GM23248 (cell line): ENCODE measurements at regions not wholly inside any gene's neighbourhood (a gene's known extent, or its start where the extent isn't known, plus 50 kb on each side); places are given as distances from the start of the nearest gene placed in this dataset.

Source experiments
- DNase-seq: peaks from one replicate; pipeline ENCODE4 v3.0.0-alpha.2; 2015
- H2AFZ ChIP-seq: fragments of 200-600 bp; sonication (generic); 2 replicates; pipeline ENCODE4 v1.6.1; 2016; ENCODE audit warnings: antibody characterized with exemption
- H3F3A ChIP-seq: fragments of 200-600 bp; sonication (generic); 2 replicates; pipeline ENCODE4 v1.6.1; 2016; ENCODE audit warnings: mild to moderate bottlenecking, antibody characterized with exemption, mixed run types; ENCODE audit not compliant: insufficient read depth
- H3K27ac ChIP-seq: fragments of 200-600 bp; sonication (generic); 2 replicates; pipeline ENCODE4 v1.5.1; 2016; ENCODE audit warnings: mild to moderate bottlenecking
- H3K27me3 ChIP-seq: fragments of 200-600 bp; sonication (generic); replicated peaks from 2 replicates; pipeline ENCODE4 v1.6.1; 2016; ENCODE audit warnings: mild to moderate bottlenecking; ENCODE audit not compliant: insufficient read depth
- H3K36me3 ChIP-seq: fragments of 200-600 bp; sonication (generic); 2 replicates; pipeline ENCODE4 v1.6.1; 2016; ENCODE audit warnings: low read depth, mild to moderate bottlenecking
- H3K4me1 ChIP-seq: fragments of 200-600 bp; sonication (generic); 2 replicates; pipeline ENCODE4 v1.6.1; 2016; ENCODE audit warnings: mild to moderate bottlenecking; ENCODE audit not compliant: insufficient read depth
- H3K4me2 ChIP-seq: fragments of 200-600 bp; sonication (generic); one replicate; pipeline ENCODE4 v1.6.1; 2016; ENCODE audit warnings: mild to moderate bottlenecking; ENCODE audit not compliant: unreplicated experiment
- H3K4me3 ChIP-seq: fragments of 200-600 bp; sonication (generic); 2 replicates; pipeline ENCODE4 v1.5.1; 2016; ENCODE audit warnings: mild to moderate bottlenecking
- H3K79me2 ChIP-seq: fragments of 200-600 bp; sonication (generic); 2 replicates; pipeline ENCODE4 v1.6.1; 2016; ENCODE audit warnings: mild to moderate bottlenecking; ENCODE audit not compliant: insufficient read depth
- H3K9ac ChIP-seq: fragments of 200-600 bp; sonication (generic); 2 replicates; pipeline ENCODE4 v1.6.1; 2016; ENCODE audit warnings: mild to moderate bottlenecking
- H3K9me2 ChIP-seq: fragments of 200-600 bp; sonication (generic); 2 replicates; pipeline ENCODE4 v1.6.1; 2016; ENCODE audit warnings: mixed run types, mild to moderate bottlenecking, moderate library complexity; ENCODE audit not compliant: insufficient read depth
- H3K9me3 ChIP-seq: fragments of 200-600 bp; sonication (generic); one replicate; pipeline ENCODE4 v1.6.1; 2017; ENCODE audit warnings: low read depth
- H4K20me1 ChIP-seq: fragments of 200-600 bp; sonication (generic); 2 replicates; pipeline ENCODE4 v1.6.0; 2016; ENCODE audit not compliant: insufficient read depth
- EZH2 ChIP-seq: fragments of 200-600 bp; sonication (generic); IDR thresholded peaks from 2 replicates; pipeline ENCODE4 v1.6.1; 2018; ENCODE audit warnings: antibody characterized with exemption, mild to moderate bottlenecking; ENCODE audit not compliant: insufficient read depth, poor library complexity, severe bottlenecking
- EZH2phosphoT487 ChIP-seq: fragments of 200-600 bp; sonication (generic); IDR thresholded peaks from 2 replicates; pipeline ENCODE4 v1.6.1; 2018; ENCODE audit warnings: antibody characterized with exemption, moderate library complexity, mild to moderate bottlenecking, low read depth; ENCODE audit not compliant: insufficient read depth
- WGBS, 2 experiments: methylation state at CpG; one replicate each; pipeline ENCODE4 v1.1.6; 2015 to 2017; ENCODE audit warnings: low lambda C conversion rate in 2 of 2, low coverage in 1 of 2; ENCODE audit errors: missing lambda C conversion rate in 2 of 2; 5-methylcytosine and 5-hydroxymethylcytosine counted together
- in situ Hi-C: fragments of 300-500 bp; cut with MboI; formaldehyde crosslinking; loops from 2 replicates; pipeline ENCODE4 v1.15.0; 2020

GRCh38 chr10:36383349-36383748 lies 741.3 kb upstream of the FZD8 start:
- H2AFZ ChIP-seq: no peak overlapping the region

GRCh38 chr10:36381748-36382147 lies 739.7 kb upstream of the FZD8 start:
- no peaks in the 10 kb centered on the region for H3F3A ChIP-seq
- H3K27me3 ChIP-seq: no peaks in the 10 kb centered on the region
- H3K9me2 ChIP-seq: no peaks in the 10 kb centered on the region
- H3K4me1 ChIP-seq: no peaks in the 10 kb centered on the region
- no peaks in the 10 kb centered on the region for H3K9me3 ChIP-seq
- H3K4me3 ChIP-seq: no peak overlapping the region
- no peak for TF ChIP-seq EZH2
- no peak for TF ChIP-seq EZH2phosphoT487
- H4K20me1 ChIP-seq: no peaks in the 10 kb centered on the region
- no peak overlapping the region for H3K4me2 ChIP-seq
- DNase-seq: no peak
- H3K79me2 ChIP-seq: no peaks in the 10 kb centered on the region
- in situ Hi-C loops: no loop called here
- H3K9ac ChIP-seq: no peak overlapping the region
- H2AFZ ChIP-seq: no peak overlapping the region
- 0% methylated on average over 1 of the region's 1 CpG for WGBS, 2 experiments
- H3K27ac ChIP-seq: no peak overlapping the region
- no peaks in the 10 kb centered on the region for H3K36me3 ChIP-seq

More at GRCh38 chr10:36383349-36383748, 741.3 kb upstream of the FZD8 start:
- H3K9me3 ChIP-seq: no peaks in the 10 kb centered on the region
- no peak overlapping the region for H3K9ac ChIP-seq
- no peak overlapping the region for H3K27ac ChIP-seq
- H3K36me3 ChIP-seq: no peaks in the 10 kb centered on the region
- DNase-seq: no peak
- no peaks in the 10 kb centered on the region for H3K27me3 ChIP-seq
- H3K4me2 ChIP-seq: no peak overlapping the region
- H3K4me1 ChIP-seq: no peaks in the 10 kb centered on the region
- TF ChIP-seq EZH2phosphoT487 (no peak), EZH2 (no peak)
- H3K4me3 ChIP-seq: no peak overlapping the region
- no peaks in the 10 kb centered on the region for H3K79me2 ChIP-seq
- H3F3A ChIP-seq: no peaks in the 10 kb centered on the region
- H4K20me1 ChIP-seq: no peaks in the 10 kb centered on the region
- in situ Hi-C loops: no loop called here
- WGBS, 2 experiments: 72 to 77% methylated on average over 3 of the region's 3 CpGs
- no peaks in the 10 kb centered on the region for H3K9me2 ChIP-seq

- no peaks in the 10 kb centered on the region for H3F3A ChIP-seq
- no peaks in the 10 kb centered on the region for H3K27me3 ChIP-seq
- H3K27ac ChIP-seq: no peak overlapping the region
- TF ChIP-seq EZH2 (no peak), EZH2phosphoT487 (no peak)
- WGBS, 2 experiments: 24 to 33% methylated on average over 2 of the region's 2 CpGs
- no peaks in the 10 kb centered on the region for H3K9me2 ChIP-seq
- H2AFZ ChIP-seq: no peak overlapping the region
- no peak for DNase-seq
- no peak overlapping the region for H3K4me3 ChIP-seq
- no peaks in the 10 kb centered on the region for H3K4me1 ChIP-seq
- in situ Hi-C loops: no loop called here
- H3K36me3 ChIP-seq: no peaks in the 10 kb centered on the region
- no peaks in the 10 kb centered on the region for H3K79me2 ChIP-seq
- H3K9me3 ChIP-seq: no peaks in the 10 kb centered on the region
- H3K9ac ChIP-seq: no peak overlapping the region
- H4K20me1 ChIP-seq: no peaks in the 10 kb centered on the region
- no peak overlapping the region for H3K4me2 ChIP-seq
These were observed 738.4 kb upstream of the FZD8 start for GRCh38 chr10:36380538-36380937.

- H3K27me3 ChIP-seq: no peaks in the 10 kb centered on the region
- TF ChIP-seq EZH2 (no peak), EZH2phosphoT487 (no peak)
- no peak overlapping the region for H3K4me3 ChIP-seq
- H3K4me2 ChIP-seq: no peak overlapping the region
- no peaks in the 10 kb centered on the region for H3K4me1 ChIP-seq
- no peaks in the 10 kb centered on the region for H3K9me2 ChIP-seq
- H3K36me3 ChIP-seq: no peaks in the 10 kb centered on the region
- WGBS, 2 experiments: 47 to 50% methylated on average over 2 to 3 of the region's 3 CpGs
- no peak overlapping the region for H3K27ac ChIP-seq
- H3K79me2 ChIP-seq: no peaks in the 10 kb centered on the region
- in situ Hi-C loops: no loop called here
- H3K9ac ChIP-seq: no peak overlapping the region
- no peaks in the 10 kb centered on the region for H4K20me1 ChIP-seq
- no peaks in the 10 kb centered on the region for H3F3A ChIP-seq
- H2AFZ ChIP-seq: no peak overlapping the region
- no peaks in the 10 kb centered on the region for H3K9me3 ChIP-seq
- DNase-seq: no peak
These were observed 733.0 kb upstream of the FZD8 start for GRCh38 chr10:36375107-36375506.

- Histone ChIP-seq H3K4me1 (no peaks in the 10 kb centered on the region), H3K27ac (no peak overlapping the region), H3K9me2 (no peaks in the 10 kb centered on the region), H3K9ac (no peak overlapping the region), H3K9me3 (no peaks in the 10 kb centered on the region), H3K4me3 (no peak overlapping the region), H3F3A (no peaks in the 10 kb centered on the region), H3K36me3 (no peaks in the 10 kb centered on the region), H2AFZ (no peak overlapping the region), H3K4me2 (no peak overlapping the region), H3K27me3 (no peaks in the 10 kb centered on the region), H4K20me1 (no peaks in the 10 kb centered on the region), H3K79me2 (no peaks in the 10 kb centered on the region)
- in situ Hi-C loops: no loop called here
- no peak for TF ChIP-seq EZH2phosphoT487
- TF ChIP-seq EZH2: no peak
- 55 to 56% methylated on average over 8 of the region's 8 CpGs for WGBS, 2 experiments
- DNase-seq: no peak
These were observed 731.5 kb upstream of the FZD8 start for GRCh38 chr10:36373424-36374096.
